ENCODE measurements at regions not wholly inside any gene's neighbourhood (a gene's known extent, or its start where the extent isn't known, plus 50 kb on each side); places are given as distances from the start of the nearest gene placed in this dataset.

- H3K9me3 Mint-ChIP-seq, result no peaks in the 10 kb centered on the region
- no peaks in the 10 kb centered on the region for H3K36me3 Mint-ChIP-seq
- ATAC-seq (no peak), DNase-seq (ENCODE audit: low spot score in 2 of 2) (no peak)
- H3K27ac Mint-ChIP-seq, result no peak overlapping the region
Measured at GRCh38 chr2:47315475-47315874, 53.6 kb upstream of the EPCAM start.

- ATAC-seq, result no peak
- no peak for DNase-seq (ENCODE audit: low spot score in 2 of 2)
- H3K9me3 Mint-ChIP-seq, result no peaks in the 10 kb centered on the region
- no peaks in the 10 kb centered on the region for H3K36me3 Mint-ChIP-seq
- H3K27ac Mint-ChIP-seq, result no peak overlapping the region
Measured at GRCh38 chr2:47313728-47314127, 55.4 kb upstream of the EPCAM start.

- DNase-seq (ENCODE audit: low spot score in 2 of 2) (no peak), ATAC-seq (no peak)
- Mint-ChIP-seq H3K27ac (no peak overlapping the region), H3K36me3 (no peaks in the 10 kb centered on the region), H3K9me3 (no peaks in the 10 kb centered on the region)
Measured at GRCh38 chr2:47313141-47313691, 55.9 kb upstream of the EPCAM start.

- DNase-seq (ENCODE audit: low spot score in 2 of 2) (no peak), ATAC-seq (no peak)
- Mint-ChIP-seq H3K9me3 (no peaks in the 10 kb centered on the region), H3K27ac (no peak overlapping the region), H3K36me3 (no peaks in the 10 kb centered on the region)
Measured at GRCh38 chr2:47312491-47312850, 56.6 kb upstream of the EPCAM start.

- DNase-seq (ENCODE audit: low spot score in 2 of 2), result no peak
- no peak for ATAC-seq
- H3K27ac Mint-ChIP-seq, result no peak overlapping the region
- H3K36me3 Mint-ChIP-seq, result no peaks in the 10 kb centered on the region
- no peaks in the 10 kb centered on the region for H3K9me3 Mint-ChIP-seq
Measured at GRCh38 chr2:47311764-47312490, 57.2 kb upstream of the EPCAM start.

- DNase-seq (ENCODE audit: low spot score in 2 of 2), result no peak
- ATAC-seq, result no peak
- no peaks in the 10 kb centered on the region for H3K9me3 Mint-ChIP-seq
Measured at GRCh38 chr2:47310801-47311560, 58.1 kb upstream of the EPCAM start.

GRCh38 chr2:47309952-47310800, 58.9 kb upstream of the EPCAM start:
- no peak for ATAC-seq
- Mint-ChIP-seq H3K36me3 (no peaks in the 10 kb centered on the region), H3K27ac (peak overlapping the region in 1 of 2 donors; percentile 29), H3K9me3 (no peaks in the 10 kb centered on the region)
- DNase-seq (ENCODE audit: low spot score in 2 of 2), result no peak

More at GRCh38 chr2:47310801-47311560, 58.1 kb upstream of the EPCAM start:
- Mint-ChIP-seq H3K36me3 (no peaks in the 10 kb centered on the region), H3K27ac (no peak overlapping the region)

GRCh38 chr2:47309472-47309951, 59.6 kb upstream of the EPCAM start:
- no peak for ATAC-seq
- H3K36me3 Mint-ChIP-seq, result no peaks in the 10 kb centered on the region
- no peak for DNase-seq (ENCODE audit: low spot score in 2 of 2)
- H3K27ac Mint-ChIP-seq, result no peak overlapping the region
- H3K9me3 Mint-ChIP-seq, result no peaks in the 10 kb centered on the region

GRCh38 chr2:47307066-47307465, 62.0 kb upstream of the EPCAM start:
- Mint-ChIP-seq H3K36me3 (no peaks in the 10 kb centered on the region), H3K27ac (no peak overlapping the region), H3K9me3 (no peaks in the 10 kb centered on the region)
- ATAC-seq, result no peak
- no peak for DNase-seq (ENCODE audit: low spot score in 2 of 2)

GRCh38 chr2:47304654-47305053, 64.5 kb upstream of the EPCAM start:
- ATAC-seq (no peak), DNase-seq (ENCODE audit: low spot score in 2 of 2) (no peak)
- Mint-ChIP-seq H3K36me3 (no peaks in the 10 kb centered on the region), H3K27ac (no peak overlapping the region), H3K9me3 (no peaks in the 10 kb centered on the region)

GRCh38 chr2:47303341-47304148, 65.6 kb upstream of the EPCAM start:
- Mint-ChIP-seq H3K27ac (no peak overlapping the region), H3K36me3 (no peaks in the 10 kb centered on the region), H3K9me3 (no peaks in the 10 kb centered on the region)
- no peak for ATAC-seq
- no peak for DNase-seq (ENCODE audit: low spot score in 2 of 2)

GRCh38 chr2:47302308-47302707, 66.8 kb upstream of the EPCAM start:
- no peaks in the 10 kb centered on the region for H3K9me3 Mint-ChIP-seq
- ATAC-seq (no peak), DNase-seq (ENCODE audit: low spot score in 2 of 2) (no peak)
- no peaks in the 10 kb centered on the region for H3K36me3 Mint-ChIP-seq
- no peak overlapping the region for H3K27ac Mint-ChIP-seq

- Mint-ChIP-seq H3K27ac (no peak overlapping the region), H3K36me3 (no peaks in the 10 kb centered on the region), H3K9me3 (no peaks in the 10 kb centered on the region)
- no peak for DNase-seq (ENCODE audit: low spot score in 2 of 2)
- no peak for ATAC-seq
Measured at GRCh38 chr2:47301731-47302130, 67.4 kb upstream of the EPCAM start.

- Mint-ChIP-seq H3K27ac (no peak overlapping the region), H3K9me3 (no peaks in the 10 kb centered on the region), H3K36me3 (no peaks in the 10 kb centered on the region)
- no peak for DNase-seq (ENCODE audit: low spot score in 2 of 2)
- no peak for ATAC-seq
Measured at GRCh38 chr2:47301277-47301618, 67.9 kb upstream of the EPCAM start.

GRCh38 chr2:47300609-47301276, 68.4 kb upstream of the EPCAM start:
- no peaks in the 10 kb centered on the region for H3K36me3 Mint-ChIP-seq
- no peak overlapping the region for H3K27ac Mint-ChIP-seq
- no peaks in the 10 kb centered on the region for H3K9me3 Mint-ChIP-seq
- ATAC-seq, result no peak
- DNase-seq (ENCODE audit: low spot score in 2 of 2), result no peak

- Mint-ChIP-seq H3K36me3 (no peaks in the 10 kb centered on the region), H3K27ac (no peak overlapping the region), H3K9me3 (no peaks in the 10 kb centered on the region)
- DNase-seq (ENCODE audit: low spot score in 2 of 2), result no peak
- no peak for ATAC-seq
Measured at GRCh38 chr2:47300081-47300480, 69.0 kb upstream of the EPCAM start.
